ENCODE measurements at regions not wholly inside any gene's neighbourhood (a gene's known extent, or its start where the extent isn't known, plus 50 kb on each side); places are given as distances from the start of the nearest gene placed in this dataset.

DNA sequence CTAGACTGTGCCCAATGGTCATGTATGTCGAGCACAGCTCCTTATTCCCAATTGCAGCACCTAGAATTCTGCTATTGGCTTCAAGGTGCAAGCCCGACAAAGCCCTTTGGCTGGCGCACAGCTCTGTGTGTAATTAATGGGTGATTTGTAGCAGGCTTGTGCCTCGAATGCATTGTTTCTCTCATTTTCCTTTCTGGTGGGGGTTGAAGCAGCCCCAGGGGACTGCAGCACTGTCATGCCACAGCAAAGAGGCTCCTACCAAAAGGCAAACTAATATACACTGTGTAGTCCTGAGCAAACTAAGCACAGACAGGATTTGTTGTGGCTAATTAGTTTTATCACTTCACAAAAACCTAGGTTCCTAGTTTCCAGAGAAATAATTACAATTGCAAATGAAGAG, 898.7 kb downstream of the UQCRFS1 start:
- FAIRE-seq, result no peak

More for the DNA sequence above, 898.7 kb downstream of the UQCRFS1 start:
- TF ChIP-seq FOS (IDR thresholded peaks at IDR 0.05; ENCODE audit: borderline replicate concordance, insufficient read depth, low read length), result no peak
- TF ChIP-seq, protein P1, sequence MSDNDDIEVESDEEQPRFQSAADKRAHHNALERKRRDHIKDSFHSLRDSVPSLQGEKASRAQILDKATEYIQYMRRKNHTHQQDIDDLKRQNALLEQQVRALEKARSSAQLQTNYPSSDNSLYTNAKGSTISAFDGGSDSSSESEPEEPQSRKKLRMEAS (IDR thresholded peaks at IDR 0.05; ENCODE audit: insufficient read depth, insufficient read length), result no peak
- no peak for TF ChIP-seq GATA2 (IDR thresholded peaks at IDR 0.05; ENCODE audit: insufficient read depth, insufficient read length, low read depth, low read length)
- no peak for TF ChIP-seq JUN (IDR thresholded peaks at IDR 0.05; ENCODE audit: borderline replicate concordance, insufficient read depth, insufficient read length, low read depth)
- TF ChIP-seq, protein P2, sequence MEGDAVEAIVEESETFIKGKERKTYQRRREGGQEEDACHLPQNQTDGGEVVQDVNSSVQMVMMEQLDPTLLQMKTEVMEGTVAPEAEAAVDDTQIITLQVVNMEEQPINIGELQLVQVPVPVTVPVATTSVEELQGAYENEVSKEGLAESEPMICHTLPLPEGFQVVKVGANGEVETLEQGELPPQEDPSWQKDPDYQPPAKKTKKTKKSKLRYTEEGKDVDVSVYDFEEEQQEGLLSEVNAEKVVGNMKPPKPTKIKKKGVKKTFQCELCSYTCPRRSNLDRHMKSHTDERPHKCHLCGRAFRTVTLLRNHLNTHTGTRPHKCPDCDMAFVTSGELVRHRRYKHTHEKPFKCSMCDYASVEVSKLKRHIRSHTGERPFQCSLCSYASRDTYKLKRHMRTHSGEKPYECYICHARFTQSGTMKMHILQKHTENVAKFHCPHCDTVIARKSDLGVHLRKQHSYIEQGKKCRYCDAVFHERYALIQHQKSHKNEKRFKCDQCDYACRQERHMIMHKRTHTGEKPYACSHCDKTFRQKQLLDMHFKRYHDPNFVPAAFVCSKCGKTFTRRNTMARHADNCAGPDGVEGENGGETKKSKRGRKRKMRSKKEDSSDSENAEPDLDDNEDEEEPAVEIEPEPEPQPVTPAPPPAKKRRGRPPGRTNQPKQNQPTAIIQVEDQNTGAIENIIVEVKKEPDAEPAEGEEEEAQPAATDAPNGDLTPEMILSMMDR (IDR thresholded peaks at IDR 0.05; ENCODE audit: extremely low read depth in 1 of 2, insufficient read depth in 1 of 2, low read depth in 1 of 2, low read length in 2 of 2), result no peak
- TF ChIP-seq EZH2 (IDR thresholded peaks at IDR 0.05; ENCODE audit: borderline replicate concordance, low read depth, low read length, severe bottlenecking), result no peak
- no peak for TF ChIP-seq MYC (IDR thresholded peaks at IDR 0.05; ENCODE audit: low read depth, low read length)
- no peak for TF ChIP-seq POLR2AphosphoS5 (IDR thresholded peaks at IDR 0.05; ENCODE audit: insufficient read depth, low read depth, low read length)
- no peak for TF ChIP-seq POLR2A (IDR thresholded peaks at IDR 0.05; ENCODE audit: low read depth, low read length)
- ChIA-PET CTCF (interaction anchor here (0.5 to 1.6 kb wide), 2 partner anchors 16 to 43 kb away, joined by 3 to 5 read pairs; no protein-coding TSS in a partner anchor), POLR2A (no interaction called here)
- Histone ChIP-seq H3K36me3 (ENCODE audit: control insufficient read depth in 2 of 2, extremely low read depth in 1 of 2, insufficient read depth in 2 of 2, low read length in 2 of 2) (no peaks in the 10 kb centered on the region), H3K9ac (replicated peaks; ENCODE audit: extremely low read depth, insufficient read depth, low read length) (no peak overlapping the region), H3K4me1 (ENCODE audit: control insufficient read depth, extremely low read depth, insufficient read depth, low read length) (peaks cover 13% of the 10 kb centered on the region), H3K4me3 (replicated peaks in 1 of 3; ENCODE audit: insufficient read depth in 1 of 3, low read depth in 1 of 3, low read length in 3 of 3) (no peak overlapping the region), H3K9me1 (replicated peaks; ENCODE audit: control insufficient read depth, extremely low read depth, insufficient read depth, low read length) (no peaks in the 10 kb centered on the region), H3K27me3 (ENCODE audit: control insufficient read depth in 2 of 2, insufficient read depth in 2 of 2, low read length in 2 of 2) (no peaks in the 10 kb centered on the region), H4K20me1 (replicated peaks; ENCODE audit: control insufficient read depth, extremely low read depth, insufficient read depth, low read length) (no peaks in the 10 kb centered on the region), H3K9me3 (replicated peaks; ENCODE audit: control insufficient read depth, insufficient read depth, low read length) (no peaks in the 10 kb centered on the region), H3K4me2 (ENCODE audit: insufficient read depth, low read length) (peak overlapping the region; percentile 50), H2AFZ (ENCODE audit: low read depth, low read length) (no peak overlapping the region), H3K79me2 (ENCODE audit: control insufficient read depth, insufficient read depth, low read length) (no peaks in the 10 kb centered on the region), H3K27ac (ENCODE audit: insufficient read depth, low read depth, low read length) (peak overlapping the region; percentile 30)
- dilution Hi-C loops (cut with MboI; ENCODE audit: extremely low pct_ligation_motif_present, low sequenced_read_pairs), result no loop called here
- no TSS peak for BruUV-seq (replicated peaks)
- no peak for DNase-seq (ENCODE audit: low read depth, low spot score)
- intact Hi-C loops (cut with micrococcal nuclease), result no loop called here

Data from endothelial cell of umbilical vein (primary cell).